ENCODE measurements at regions not wholly inside any gene's neighbourhood (a gene's known extent, or its start where the extent isn't known, plus 50 kb on each side); places are given as distances from the start of the nearest gene placed in this dataset.

GRCh38 chr5:173804579-173804978 is 83.6 kb upstream of the CPEB4 start:
- Histone ChIP-seq H3K79me1 (ENCODE audit: low read depth in 1 of 2, low read length in 2 of 2) (no peaks in the 10 kb centered on the region), H4K8ac (ENCODE audit: low read depth in 2 of 2, low read length in 2 of 2) (no peak overlapping the region), H3K4me1 (ENCODE audit: control insufficient read depth, insufficient read depth, low read length) (peaks cover 2% of the 10 kb centered on the region; the same call in 1 of the 2 replicates), H2BK120ac (ENCODE audit: low read depth, low read length) (no peak overlapping the region), H3K9ac (ENCODE audit: low read depth, low read length) (no peak overlapping the region), H3K9me1 (ENCODE audit: insufficient read depth, low read length) (no peaks in the 10 kb centered on the region; the same call in 1 of the 2 replicates), H3K36me3 (ENCODE audit: control insufficient read depth, insufficient read depth, low read length) (no peaks in the 10 kb centered on the region), H3K4me3 (ENCODE audit: insufficient read depth, low read depth, low read length) (no peak overlapping the region), H4K91ac (ENCODE audit: insufficient read depth, low read depth, low read length) (no peak overlapping the region), H2BK15ac (ENCODE audit: low read depth, low read length) (no peak overlapping the region), H3K14ac (replicated peaks; ENCODE audit: low read depth, low read length) (no peak overlapping the region), H3K23ac (ENCODE audit: low read depth, low read length) (no peak overlapping the region), H3K4ac (ENCODE audit: low read depth, low read length) (no peak overlapping the region), H3K27me3 (ENCODE audit: control insufficient read depth, insufficient read depth, low read length) (peaks cover 3% of the 10 kb centered on the region), H4K5ac (ENCODE audit: low read depth, low read length) (no peak overlapping the region), H2AFZ (replicated peaks; ENCODE audit: low read length, poor library complexity) (no peak overlapping the region), H3K9me3 (ENCODE audit: control insufficient read depth, insufficient read depth, low read length) (no peaks in the 10 kb centered on the region), H2BK20ac (ENCODE audit: low read depth, low read length) (no peak overlapping the region), H2AK5ac (ENCODE audit: low read depth, low read length) (no peak overlapping the region), H3K27ac (ENCODE audit: insufficient read depth, low read length) (no peak overlapping the region), H4K20me1 (ENCODE audit: insufficient read depth, low read length) (no peaks in the 10 kb centered on the region), H3K56ac (ENCODE audit: extremely low read depth, insufficient read depth, low read length) (no peak overlapping the region), H3K4me2 (ENCODE audit: low read depth, low read length) (no peak overlapping the region), H3K18ac (ENCODE audit: low read depth, low read length) (no peak overlapping the region), H2AK9ac (replicated peaks; ENCODE audit: low read depth, low read length, poor library complexity) (no peak overlapping the region), H2BK5ac (ENCODE audit: low read depth, low read length, poor library complexity, severe bottlenecking) (no peak overlapping the region)
- intact Hi-C loops (cut with micrococcal nuclease) = no loop called here
- dilution Hi-C loops (cut with HindIII; ENCODE audit: low sequenced_read_pairs, unreplicated experiment) = no loop called here
- no peak for DNase-seq
- ChIA-PET POLR2A (ENCODE audit: unreplicated experiment) (no interaction called here), CTCF (interaction anchor here (0.6 kb wide), 1 partner anchor 1013 kb away, joined by 3 read pairs; no protein-coding TSS in a partner anchor)
- TF ChIP-seq RFX5 (IDR thresholded peaks at IDR 0.05; ENCODE audit: low read depth, low read length) (no peak), NFE2L2 (IDR thresholded peaks at IDR 0.05; ENCODE audit: low read depth, low read length) (no peak), USF2 (IDR thresholded peaks at IDR 0.05; ENCODE audit: low read depth, low read length) (no peak), CEBPB (IDR thresholded peaks at IDR 0.05; ENCODE audit: low read depth, low read length) (no peak), BHLHE40 (IDR thresholded peaks at IDR 0.05; ENCODE audit: low read depth, low read length) (no peak)
- in situ Hi-C loops (cut with MboI; ENCODE audit: low sequenced_read_pairs) = no loop called here
- BruUV-seq (replicated peaks) = no TSS peak
- WGBS, 2 experiments (ENCODE audit: extremely low coverage in 2 of 2, insufficient read length in 1 of 2) = 49% methylated on average over 3 of the region's 7 CpGs; no CpG with 5 or more reads in 1 of the 2 experiments
- ATAC-seq (ENCODE audit: low read depth) = no peak
